H1 (cell line): ENCODE measurements at regions not wholly inside any gene's neighbourhood (a gene's known extent, or its start where the extent isn't known, plus 50 kb on each side); places are given as distances from the start of the nearest gene placed in this dataset.

Experiments used
- MAFK ChIP-seq: IDR thresholded peaks from 2 replicates; pipeline ENCODE4 v1.6.1; 2012; ENCODE audit warnings: low read depth, mild to moderate bottlenecking, improper control_type of control experiment, low read length
- ZNF274 ChIP-seq: IDR thresholded peaks from 2 replicates; pipeline ENCODE4 v1.7.0; 2012; ENCODE audit warnings: low read length, borderline replicate concordance; ENCODE audit errors: extremely low read depth
- TF ChIP-seq, protein P1 (sequence below): fragments of 300-600 bp; sonication (generic); IDR thresholded peaks from 2 replicates; pipeline ENCODE4 v1.7.1; 2012; ENCODE audit warnings: low read length, moderate library complexity, mild to moderate bottlenecking, inconsistent platforms; ENCODE audit not compliant: insufficient replicate concordance
- TF ChIP-seq, protein P2 (sequence below): IDR thresholded peaks from 2 replicates; pipeline ENCODE4 v1.6.1; 2012; ENCODE audit warnings: inconsistent platforms

GRCh38 chr7:16038906-16039305, 352.4 kb upstream of the MEOX2 start (continued):
- TF ChIP-seq, protein P1, sequence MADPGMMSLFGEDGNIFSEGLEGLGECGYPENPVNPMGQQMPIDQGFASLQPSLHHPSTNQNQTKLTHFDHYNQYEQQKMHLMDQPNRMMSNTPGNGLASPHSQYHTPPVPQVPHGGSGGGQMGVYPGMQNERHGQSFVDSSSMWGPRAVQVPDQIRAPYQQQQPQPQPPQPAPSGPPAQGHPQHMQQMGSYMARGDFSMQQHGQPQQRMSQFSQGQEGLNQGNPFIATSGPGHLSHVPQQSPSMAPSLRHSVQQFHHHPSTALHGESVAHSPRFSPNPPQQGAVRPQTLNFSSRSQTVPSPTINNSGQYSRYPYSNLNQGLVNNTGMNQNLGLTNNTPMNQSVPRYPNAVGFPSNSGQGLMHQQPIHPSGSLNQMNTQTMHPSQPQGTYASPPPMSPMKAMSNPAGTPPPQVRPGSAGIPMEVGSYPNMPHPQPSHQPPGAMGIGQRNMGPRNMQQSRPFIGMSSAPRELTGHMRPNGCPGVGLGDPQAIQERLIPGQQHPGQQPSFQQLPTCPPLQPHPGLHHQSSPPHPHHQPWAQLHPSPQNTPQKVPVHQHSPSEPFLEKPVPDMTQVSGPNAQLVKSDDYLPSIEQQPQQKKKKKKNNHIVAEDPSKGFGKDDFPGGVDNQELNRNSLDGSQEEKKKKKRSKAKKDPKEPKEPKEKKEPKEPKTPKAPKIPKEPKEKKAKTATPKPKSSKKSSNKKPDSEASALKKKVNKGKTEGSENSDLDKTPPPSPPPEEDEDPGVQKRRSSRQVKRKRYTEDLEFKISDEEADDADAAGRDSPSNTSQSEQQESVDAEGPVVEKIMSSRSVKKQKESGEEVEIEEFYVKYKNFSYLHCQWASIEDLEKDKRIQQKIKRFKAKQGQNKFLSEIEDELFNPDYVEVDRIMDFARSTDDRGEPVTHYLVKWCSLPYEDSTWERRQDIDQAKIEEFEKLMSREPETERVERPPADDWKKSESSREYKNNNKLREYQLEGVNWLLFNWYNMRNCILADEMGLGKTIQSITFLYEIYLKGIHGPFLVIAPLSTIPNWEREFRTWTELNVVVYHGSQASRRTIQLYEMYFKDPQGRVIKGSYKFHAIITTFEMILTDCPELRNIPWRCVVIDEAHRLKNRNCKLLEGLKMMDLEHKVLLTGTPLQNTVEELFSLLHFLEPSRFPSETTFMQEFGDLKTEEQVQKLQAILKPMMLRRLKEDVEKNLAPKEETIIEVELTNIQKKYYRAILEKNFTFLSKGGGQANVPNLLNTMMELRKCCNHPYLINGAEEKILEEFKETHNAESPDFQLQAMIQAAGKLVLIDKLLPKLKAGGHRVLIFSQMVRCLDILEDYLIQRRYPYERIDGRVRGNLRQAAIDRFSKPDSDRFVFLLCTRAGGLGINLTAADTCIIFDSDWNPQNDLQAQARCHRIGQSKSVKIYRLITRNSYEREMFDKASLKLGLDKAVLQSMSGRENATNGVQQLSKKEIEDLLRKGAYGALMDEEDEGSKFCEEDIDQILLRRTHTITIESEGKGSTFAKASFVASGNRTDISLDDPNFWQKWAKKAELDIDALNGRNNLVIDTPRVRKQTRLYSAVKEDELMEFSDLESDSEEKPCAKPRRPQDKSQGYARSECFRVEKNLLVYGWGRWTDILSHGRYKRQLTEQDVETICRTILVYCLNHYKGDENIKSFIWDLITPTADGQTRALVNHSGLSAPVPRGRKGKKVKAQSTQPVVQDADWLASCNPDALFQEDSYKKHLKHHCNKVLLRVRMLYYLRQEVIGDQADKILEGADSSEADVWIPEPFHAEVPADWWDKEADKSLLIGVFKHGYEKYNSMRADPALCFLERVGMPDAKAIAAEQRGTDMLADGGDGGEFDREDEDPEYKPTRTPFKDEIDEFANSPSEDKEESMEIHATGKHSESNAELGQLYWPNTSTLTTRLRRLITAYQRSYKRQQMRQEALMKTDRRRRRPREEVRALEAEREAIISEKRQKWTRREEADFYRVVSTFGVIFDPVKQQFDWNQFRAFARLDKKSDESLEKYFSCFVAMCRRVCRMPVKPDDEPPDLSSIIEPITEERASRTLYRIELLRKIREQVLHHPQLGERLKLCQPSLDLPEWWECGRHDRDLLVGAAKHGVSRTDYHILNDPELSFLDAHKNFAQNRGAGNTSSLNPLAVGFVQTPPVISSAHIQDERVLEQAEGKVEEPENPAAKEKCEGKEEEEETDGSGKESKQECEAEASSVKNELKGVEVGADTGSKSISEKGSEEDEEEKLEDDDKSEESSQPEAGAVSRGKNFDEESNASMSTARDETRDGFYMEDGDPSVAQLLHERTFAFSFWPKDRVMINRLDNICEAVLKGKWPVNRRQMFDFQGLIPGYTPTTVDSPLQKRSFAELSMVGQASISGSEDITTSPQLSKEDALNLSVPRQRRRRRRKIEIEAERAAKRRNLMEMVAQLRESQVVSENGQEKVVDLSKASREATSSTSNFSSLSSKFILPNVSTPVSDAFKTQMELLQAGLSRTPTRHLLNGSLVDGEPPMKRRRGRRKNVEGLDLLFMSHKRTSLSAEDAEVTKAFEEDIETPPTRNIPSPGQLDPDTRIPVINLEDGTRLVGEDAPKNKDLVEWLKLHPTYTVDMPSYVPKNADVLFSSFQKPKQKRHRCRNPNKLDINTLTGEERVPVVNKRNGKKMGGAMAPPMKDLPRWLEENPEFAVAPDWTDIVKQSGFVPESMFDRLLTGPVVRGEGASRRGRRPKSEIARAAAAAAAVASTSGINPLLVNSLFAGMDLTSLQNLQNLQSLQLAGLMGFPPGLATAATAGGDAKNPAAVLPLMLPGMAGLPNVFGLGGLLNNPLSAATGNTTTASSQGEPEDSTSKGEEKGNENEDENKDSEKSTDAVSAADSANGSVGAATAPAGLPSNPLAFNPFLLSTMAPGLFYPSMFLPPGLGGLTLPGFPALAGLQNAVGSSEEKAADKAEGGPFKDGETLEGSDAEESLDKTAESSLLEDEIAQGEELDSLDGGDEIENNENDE, result no peak
- TF ChIP-seq, protein P2, sequence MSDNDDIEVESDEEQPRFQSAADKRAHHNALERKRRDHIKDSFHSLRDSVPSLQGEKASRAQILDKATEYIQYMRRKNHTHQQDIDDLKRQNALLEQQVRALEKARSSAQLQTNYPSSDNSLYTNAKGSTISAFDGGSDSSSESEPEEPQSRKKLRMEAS, result no peak
- TF ChIP-seq ZNF274 (no peak), MAFK (no peak)
